NT2/D1 (cell line): ENCODE measurements at regions not wholly inside any gene's neighbourhood (a gene's known extent, or its start where the extent isn't known, plus 50 kb on each side); places are given as distances from the start of the nearest gene placed in this dataset.

Experiments
- SUZ12 ChIP-seq: IDR thresholded peaks from 2 replicates; pipeline ENCODE4 v1.6.1; 2011; ENCODE audit not compliant: insufficient read length, insufficient read depth; ENCODE audit errors: extremely low read depth
- YY1 ChIP-seq: IDR thresholded peaks from 2 replicates; pipeline ENCODE4 v1.6.1; 2011; ENCODE audit not compliant: insufficient read length, insufficient read depth
- ZNF274 ChIP-seq: IDR thresholded peaks from 2 replicates; pipeline ENCODE4 v1.6.1; 2011; ENCODE audit warnings: mild to moderate bottlenecking, low read depth, low read length

- TF ChIP-seq ZNF274 (no peak), SUZ12 (no peak), YY1 (no peak)
These were observed 308.5 kb upstream of the ARRDC3 start for GRCh38 chr5:91691592-91691991.
